H1 (cell line): ENCODE measurements at regions not wholly inside any gene's neighbourhood (a gene's known extent, or its start where the extent isn't known, plus 50 kb on each side); places are given as distances from the start of the nearest gene placed in this dataset.

Experiments
- CTCF ChIA-PET: fragments of 300-600 bp; sonication (Branson Sonifier 250); formaldehyde crosslinking; loops from one replicate; lab custom pipeline; 2021; ENCODE audit not compliant: partially characterized antibody; lab: Charles Lee
- POLR2A ChIA-PET: fragments of 300-600 bp; sonication (Branson Sonifier 250); formaldehyde crosslinking; loops from one replicate; lab custom pipeline; 2021; ENCODE audit warnings: inconsistent platforms; ENCODE audit not compliant: partially characterized antibody; lab: Charles Lee
- DNase-seq, 2 experiments: peaks; one replicate each; pipeline versions ENCODE4 v3.0.0 to v3.0.0-alpha.2; 2010 to 2022; ENCODE audit warnings: low spot score in 2 of 2, low read depth in 1 of 2, mixed read lengths in 1 of 2
- FAIRE-seq: peaks from 2 replicates; lab custom pipeline; 2011; peaks lifted over from hg19 to GRCh38; lab: Jason Lieb, UNC
- H2AFZ ChIP-seq: 2 replicates; pipeline ENCODE4 v1.8.1; 2012; ENCODE audit warnings: low read length, inconsistent platforms
- H2AK5ac ChIP-seq: 2 replicates; pipeline ENCODE4 v1.6.1; 2013; ENCODE audit warnings: low read depth, low read length
- H2BK120ac ChIP-seq: replicated peaks from 2 replicates; pipeline ENCODE3; 2013; ENCODE audit warnings: low read depth, low read length, inconsistent platforms
- H2BK12ac ChIP-seq: 2 replicates; pipeline ENCODE4 v1.6.1; 2013; ENCODE audit warnings: low read depth, low read length
- H2BK15ac ChIP-seq: 2 replicates; pipeline ENCODE4 v1.6.1; 2013; ENCODE audit warnings: low read length
- H2BK20ac ChIP-seq: 2 replicates; pipeline ENCODE4 v1.6.1; 2013; ENCODE audit warnings: low read length
- H2BK5ac ChIP-seq: 2 replicates; pipeline ENCODE4 v1.6.1; 2013; ENCODE audit warnings: low read depth, low read length
- H3K14ac ChIP-seq: 2 replicates; pipeline ENCODE4 v1.6.1; 2013; ENCODE audit warnings: inconsistent platforms; ENCODE audit not compliant: insufficient read length
- H3K18ac ChIP-seq: 2 replicates; pipeline ENCODE4 v1.6.1; 2013; ENCODE audit warnings: low read length; ENCODE audit errors: extremely low read depth
- H3K23ac ChIP-seq: 2 replicates; pipeline ENCODE4 v1.6.1; 2013; ENCODE audit warnings: inconsistent platforms; ENCODE audit not compliant: insufficient read length
- H3K23me2 ChIP-seq: 2 replicates; pipeline ENCODE4 v1.6.1; 2013; ENCODE audit warnings: low read depth, low read length
- H3K27ac ChIP-seq: 2 replicates; pipeline ENCODE4 v1.6.1; 2011; ENCODE audit warnings: low read depth, low read length, inconsistent platforms
- H3K27me3 ChIP-seq, 4 experiments: replicated peaks in 1 of 4; 1 replicate in 1 of 4; 2 replicates in 3 of 4; pipeline versions ENCODE4 v1.6.1 to v1.8.1; 2011 to 2013; ENCODE audit warnings: low read length in 3 of 4, mild to moderate bottlenecking in 3 of 4, inconsistent platforms in 2 of 4, mixed read lengths in 2 of 4, moderate library complexity in 1 of 4; ENCODE audit not compliant: control insufficient read depth in 3 of 4, insufficient read depth in 3 of 4; ENCODE audit errors: extremely low read depth in 1 of 4
- H3K36me3 ChIP-seq, 4 experiments: 2 replicates each; pipeline versions ENCODE4 v1.6.1 to v1.8.1; 2011 to 2013; ENCODE audit warnings: mild to moderate bottlenecking in 4 of 4, low read length in 3 of 4, moderate library complexity in 2 of 4, control low read depth in 1 of 4, inconsistent platforms in 1 of 4; ENCODE audit not compliant: insufficient read depth in 4 of 4, control insufficient read depth in 2 of 4
- H3K4ac ChIP-seq: replicated peaks from 2 replicates; pipeline ENCODE3; 2013; ENCODE audit warnings: low read length, low read depth, mixed read lengths, inconsistent platforms; ENCODE audit not compliant: insufficient read length
- H3K4me1 ChIP-seq, 4 experiments: replicated peaks in 1 of 4; 1 replicate in 1 of 4; 2 replicates in 3 of 4; pipeline versions ENCODE4 v1.6.1 to v1.8.1; 2011 to 2013; ENCODE audit warnings: low read length in 3 of 4, inconsistent platforms in 2 of 4, mixed read lengths in 1 of 4; ENCODE audit not compliant: insufficient read depth in 4 of 4, control insufficient read depth in 3 of 4
- H3K4me2 ChIP-seq, 2 experiments: 2 replicates each; pipeline versions ENCODE4 v1.6.1 to v1.8.1; 2011 to 2013; ENCODE audit warnings: low read depth in 2 of 2, low read length in 2 of 2, control low read depth in 1 of 2, inconsistent platforms in 1 of 2, mild to moderate bottlenecking in 1 of 2; ENCODE audit not compliant: insufficient read depth in 1 of 2
- H3K4me3 ChIP-seq, 4 experiments: fragments of 200-600, 300-600 bp in 1 of 4; sonication (generic), shearing (Covaris generic), sonication (Bioruptor Twin) in 1 of 4; 2 replicates each; pipeline versions ENCODE4 v1.5.1 to v1.8.1; 2011 to 2016; ENCODE audit warnings: low read length in 4 of 4, low read depth in 3 of 4, control low read depth in 2 of 4, inconsistent platforms in 2 of 4, mild to moderate bottlenecking in 2 of 4, mixed read lengths in 1 of 4, moderate library complexity in 1 of 4; ENCODE audit not compliant: insufficient read depth in 2 of 4; ENCODE audit errors: extremely low read depth in 1 of 4
- H3K56ac ChIP-seq: replicated peaks from 2 replicates; pipeline ENCODE3; 2013; ENCODE audit warnings: low read depth, mild to moderate bottlenecking, mixed read lengths, low read length, inconsistent platforms; ENCODE audit not compliant: insufficient read length
- H3K79me1 ChIP-seq: 2 replicates; pipeline ENCODE4 v1.6.1; 2013; ENCODE audit warnings: low read depth, low read length, control low read depth
- H3K79me2 ChIP-seq, 2 experiments: 2 replicates each; pipeline versions ENCODE4 v1.6.1 to v1.8.1; 2012 to 2013; ENCODE audit warnings: low read length in 2 of 2, mild to moderate bottlenecking in 2 of 2, inconsistent platforms in 1 of 2; ENCODE audit not compliant: insufficient read depth in 2 of 2, control insufficient read depth in 1 of 2
- H3K9ac ChIP-seq, 4 experiments: replicated peaks in 1 of 4; 1 replicate in 1 of 4; 2 replicates in 3 of 4; pipeline versions ENCODE4 v1.6.1 to v1.8.1; 2011 to 2013; ENCODE audit warnings: low read depth in 3 of 4, low read length in 3 of 4, control low read depth in 2 of 4, mild to moderate bottlenecking in 2 of 4, moderate library complexity in 2 of 4, inconsistent platforms in 1 of 4; ENCODE audit errors: extremely low read depth in 1 of 4
- H3K9me3 ChIP-seq, 2 experiments: 2 replicates each; pipeline versions ENCODE4 v1.6.1 to v1.8.1; 2012 to 2013; ENCODE audit warnings: mild to moderate bottlenecking in 2 of 2, moderate library complexity in 2 of 2, control low read depth in 1 of 2, inconsistent platforms in 1 of 2, low read depth in 1 of 2, low read length in 1 of 2, mixed read lengths in 1 of 2; ENCODE audit not compliant: insufficient read depth in 2 of 2
- H4K20me1 ChIP-seq, 2 experiments: replicated peaks in 1 of 2; 2 replicates each; pipeline versions ENCODE3 to v1.8.1; 2011 to 2013; ENCODE audit warnings: inconsistent platforms in 2 of 2, low read length in 2 of 2, mild to moderate bottlenecking in 1 of 2; ENCODE audit not compliant: insufficient read depth in 2 of 2, control insufficient read depth in 1 of 2
- H4K5ac ChIP-seq: 2 replicates; pipeline ENCODE4 v1.6.1; 2013; ENCODE audit warnings: low read length, low read depth, mixed read lengths, inconsistent platforms; ENCODE audit not compliant: insufficient read length
- H4K8ac ChIP-seq: 2 replicates; pipeline ENCODE4 v1.8.0; 2013; ENCODE audit warnings: mild to moderate bottlenecking, moderate library complexity, low read length, inconsistent platforms; ENCODE audit not compliant: insufficient read depth; ENCODE audit errors: extremely low read depth
- H4K91ac ChIP-seq: replicated peaks from 2 replicates; pipeline ENCODE3; 2013; ENCODE audit warnings: low read length, mixed read lengths, inconsistent platforms; ENCODE audit not compliant: insufficient read length
- BACH1 ChIP-seq: IDR thresholded peaks from 2 replicates; pipeline ENCODE4 v1.6.1; 2012; ENCODE audit warnings: low read length, improper control_type of control experiment
- EGR1 ChIP-seq: IDR thresholded peaks from 2 replicates; pipeline ENCODE4 v1.6.1; 2011; ENCODE audit warnings: low read depth, low read length, borderline replicate concordance
- EP300 ChIP-seq, 2 experiments: IDR thresholded peaks; 1 replicate in 1 of 2; 2 replicates in 1 of 2; pipeline ENCODE4 v1.6.1; 2011 to 2012; ENCODE audit warnings: low read depth in 2 of 2, low read length in 2 of 2, mild to moderate bottlenecking in 2 of 2, borderline replicate concordance in 1 of 2, inconsistent platforms in 1 of 2, moderate library complexity in 1 of 2
- EZH2 ChIP-seq: fragments of 200-600 bp; sonication (generic); IDR thresholded peaks from 2 replicates; pipeline ENCODE4 v1.7.1; 2012; ENCODE audit warnings: low read depth, mild to moderate bottlenecking, moderate library complexity, low read length, inconsistent platforms; ENCODE audit not compliant: severe bottlenecking
- POLR2A ChIP-seq, 2 experiments: IDR thresholded peaks; 1 replicate in 1 of 2; 2 replicates in 1 of 2; pipeline ENCODE4 v1.6.1; 2011; ENCODE audit warnings: low read depth in 2 of 2, low read length in 2 of 2, mild to moderate bottlenecking in 2 of 2; ENCODE audit errors: control extremely low read depth in 1 of 2
- POU5F1 ChIP-seq: IDR thresholded peaks from 2 replicates; pipeline ENCODE4 v1.6.1; 2011; ENCODE audit warnings: low read depth, mild to moderate bottlenecking, low read length, moderate library complexity
- RXRA ChIP-seq: IDR thresholded peaks from 2 replicates; pipeline ENCODE4 v1.6.1; 2011; ENCODE audit warnings: low read depth, mild to moderate bottlenecking, low read length, moderate library complexity; ENCODE audit not compliant: insufficient read depth
- SIRT6 ChIP-seq: IDR thresholded peaks from one replicate; pipeline ENCODE4 v1.7.1; 2012; ENCODE audit warnings: low read length, inconsistent platforms
- SP1 ChIP-seq: IDR thresholded peaks from 2 replicates; pipeline ENCODE4 v1.6.1; 2011; ENCODE audit warnings: low read depth, low read length
- SRF ChIP-seq: IDR thresholded peaks from 2 replicates; pipeline ENCODE4 v1.6.1; 2011; ENCODE audit warnings: mild to moderate bottlenecking, low read depth, low read length, moderate library complexity
- TAF7 ChIP-seq: optimal IDR thresholded peaks from 2 replicates; pipeline ENCODE3; 2011; ENCODE audit warnings: low read depth, mild to moderate bottlenecking, inconsistent platforms, low read length, moderate library complexity, borderline replicate concordance
- TBP ChIP-seq: IDR thresholded peaks from 2 replicates; pipeline ENCODE4 v1.6.1; 2011; ENCODE audit warnings: low read depth, low read length, improper control_type of control experiment
- TEAD4 ChIP-seq: IDR thresholded peaks from 2 replicates; pipeline ENCODE4 v1.6.1; 2012; ENCODE audit warnings: low read depth, low read length, inconsistent platforms, mixed read lengths
- WGBS, 2 experiments: shearing (Covaris generic) in 1 of 2; methylation state at CpG; one replicate each; pipeline versions ENCODE4 v1.1.6 to v1.1.7; 2013 to 2015; ENCODE audit warnings: low lambda C conversion rate in 2 of 2, mixed read lengths in 2 of 2, inconsistent platforms in 1 of 2, low coverage in 1 of 2, missing lambda C conversion rate in 1 of 2; ENCODE audit not compliant: insufficient replicate concordance in 2 of 2, insufficient coverage in 1 of 2, insufficient read length in 1 of 2; ENCODE audit errors: extremely low coverage in 1 of 2, missing lambda C conversion rate in 1 of 2; 5-methylcytosine and 5-hydroxymethylcytosine counted together

- no peak overlapping the region for H3K23ac ChIP-seq
- no peak overlapping the region for H4K91ac ChIP-seq
- H4K8ac ChIP-seq: no peak overlapping the region
- no peak overlapping the region for H3K14ac ChIP-seq
- no peak for DNase-seq
- no peak overlapping the region for H2BK12ac ChIP-seq
- 85% methylated on average over 7 of the region's 7 CpGs; no CpG with 5 or more reads in 1 of the 2 experiments for WGBS, 2 experiments
- no peaks in the 10 kb centered on the region for H3K36me3 ChIP-seq
- no peak overlapping the region for H2BK15ac ChIP-seq
- H3K27me3 ChIP-seq: no peaks in the 10 kb centered on the region; a peak in 1 of 7 replicates
- H3K9me3 ChIP-seq: no peaks in the 10 kb centered on the region
- no peak overlapping the region for H3K4me2 ChIP-seq
- no peaks in the 10 kb centered on the region for H3K23me2 ChIP-seq
- no peaks in the 10 kb centered on the region for H4K20me1 ChIP-seq
- H3K79me2 ChIP-seq: no peaks in the 10 kb centered on the region
- no peak overlapping the region for H3K27ac ChIP-seq
- CTCF ChIA-PET: interaction anchor here (0.5 to 17.3 kb wide), 26 partner anchors 10 to 612 kb away, joined by 3 to 283 read pairs (median 4); no protein-coding TSS in a partner anchor
- H2BK20ac ChIP-seq: no peak overlapping the region
- H2BK5ac ChIP-seq: no peak overlapping the region
- POLR2A ChIA-PET: no interaction called here
- no peak overlapping the region for H4K5ac ChIP-seq
- no peak overlapping the region for H3K18ac ChIP-seq
- no peak overlapping the region for H2AK5ac ChIP-seq
- no peak for FAIRE-seq
- peak overlapping the region; percentile 86; the same call in 1 of the 2 replicates for H2AFZ ChIP-seq
- H3K4me1 ChIP-seq: no peaks in the 10 kb centered on the region
- H3K4me3 ChIP-seq: no peak overlapping the region
- no peak overlapping the region for H3K4ac ChIP-seq
- no peak overlapping the region for H2BK120ac ChIP-seq
- H3K9ac ChIP-seq: no peak overlapping the region
- no peaks in the 10 kb centered on the region for H3K79me1 ChIP-seq
- H3K56ac ChIP-seq: no peak overlapping the region
- no peak for TF ChIP-seq TEAD4
- TF ChIP-seq SIRT6: no peak
- TF ChIP-seq POU5F1: no peak
- no peak for TF ChIP-seq BACH1
- TF ChIP-seq EZH2: no peak
- TF ChIP-seq EGR1: no peak
- no peak for TF ChIP-seq SRF
- TF ChIP-seq SP1: no peak
- no peak for TF ChIP-seq TAF7
- no peak for TF ChIP-seq TBP
- no peak for TF ChIP-seq EP300 (IDR thresholded peaks at IDR 0.05; ENCODE audit: borderline replicate concordance in 1 of 2, low read depth in 2 of 2, low read length in 2 of 2)
- no peak for TF ChIP-seq POLR2A (IDR thresholded peaks at IDR 0.05; ENCODE audit: control extremely low read depth in 1 of 2, low read depth in 2 of 2, low read length in 2 of 2)
- TF ChIP-seq RXRA: no peak
These were observed 163.8 kb upstream of the NPVF start for GRCh38 chr7:25391961-25392587.
